HepG2 (cell line): ENCODE measurements at regions not wholly inside any gene's neighbourhood (a gene's known extent, or its start where the extent isn't known, plus 50 kb on each side); places are given as distances from the start of the nearest gene placed in this dataset.

Experiments used
- ASH2L ChIP-seq: fragments of 300-600, 200-600 bp; sonication (generic); IDR thresholded peaks from 2 replicates; pipeline ENCODE4 v1.7.0; 2017; ENCODE audit warnings: low read depth, mild to moderate bottlenecking, moderate library complexity, mixed read lengths, low read length; ENCODE audit not compliant: insufficient read length
- CREBL2 ChIP-seq: sonication (generic); formaldehyde crosslinking; IDR thresholded peaks from 2 replicates; pipeline ENCODE4 v1.8.1; 2023; ENCODE audit warnings: missing genetic modification reagents, mild to moderate bottlenecking, borderline replicate concordance
- EED ChIP-seq: sonication (generic); formaldehyde crosslinking; IDR thresholded peaks from 2 replicates; pipeline ENCODE4 v1.5.0; 2020; ENCODE audit warnings: mild to moderate bottlenecking, missing genetic modification reagents
- HNF1A ChIP-seq, 2 experiments: sonication (generic) in 1 of 2; formaldehyde crosslinking in 1 of 2; IDR thresholded peaks; 2 replicates each; pipeline versions ENCODE4 v1.4.0 to v1.6.1; 2016 to 2020; ENCODE audit warnings: borderline replicate concordance in 1 of 2, low read depth in 1 of 2, mild to moderate bottlenecking in 1 of 2, missing genetic modification reagents in 1 of 2
- ISL2 ChIP-seq: sonication (generic); formaldehyde crosslinking; IDR thresholded peaks from 2 replicates; pipeline ENCODE4 v1.5.0; 2020; ENCODE audit warnings: missing genetic modification reagents
- MATR3 ChIP-seq: sonication (generic); formaldehyde crosslinking; IDR thresholded peaks from 2 replicates; pipeline ENCODE4 v1.4.0; 2020; ENCODE audit warnings: missing genetic modification reagents
- NR3C1 ChIP-seq: sonication (generic); formaldehyde crosslinking; IDR thresholded peaks from 2 replicates; pipeline ENCODE4 v1.4.0; 2020; ENCODE audit warnings: missing genetic modification reagents
- NRL ChIP-seq: sonication (generic); formaldehyde crosslinking; IDR thresholded peaks from 2 replicates; pipeline ENCODE4 v1.5.0; 2020; ENCODE audit warnings: missing genetic modification reagents, mild to moderate bottlenecking, moderate library complexity, borderline replicate concordance
- SOX6 ChIP-seq, 2 experiments: fragments of 450-650 bp in 1 of 2; sonication (generic) in 1 of 2; formaldehyde crosslinking in 1 of 2; IDR thresholded peaks; 2 replicates each; pipeline versions ENCODE4 v1.4.0 to v1.6.1; 2017 to 2020; ENCODE audit warnings: antibody characterized with exemption in 1 of 2, mild to moderate bottlenecking in 1 of 2, missing genetic modification reagents in 1 of 2
- ZBTB20 ChIP-seq: sonication (generic); formaldehyde crosslinking; IDR thresholded peaks from 2 replicates; pipeline ENCODE4 v1.8.1; 2023; ENCODE audit warnings: missing genetic modification reagents, low read depth, mild to moderate bottlenecking, borderline replicate concordance
- ZFYVE20 ChIP-seq: sonication (generic); formaldehyde crosslinking; IDR thresholded peaks from 2 replicates; pipeline ENCODE4 v1.8.0; 2023; ENCODE audit warnings: low read depth, mild to moderate bottlenecking, moderate library complexity, missing genetic modification reagents, borderline replicate concordance
- ZNF224 ChIP-seq: sonication (generic); formaldehyde crosslinking; IDR thresholded peaks from 2 replicates; pipeline ENCODE4 v1.5.0; 2020; ENCODE audit warnings: mild to moderate bottlenecking, missing genetic modification reagents
- ZNF326 ChIP-seq: sonication (generic); formaldehyde crosslinking; IDR thresholded peaks from 2 replicates; pipeline ENCODE4 v1.4.0; 2020; ENCODE audit warnings: missing genetic modification reagents, borderline replicate concordance
- ZNF460 ChIP-seq: sonication (generic); formaldehyde crosslinking; IDR thresholded peaks from 2 replicates; pipeline ENCODE4 v1.5.1; 2020; ENCODE audit warnings: missing genetic modification reagents, mild to moderate bottlenecking, borderline replicate concordance
- ZNF891 ChIP-seq: sonication (generic); formaldehyde crosslinking; IDR thresholded peaks from 2 replicates; pipeline ENCODE4 v1.5.0; 2020; ENCODE audit warnings: mild to moderate bottlenecking, missing genetic modification reagents
- ZSCAN20 ChIP-seq: sonication (generic); formaldehyde crosslinking; IDR thresholded peaks from 2 replicates; pipeline ENCODE4 v1.4.0; 2020; ENCODE audit warnings: missing genetic modification reagents, mild to moderate bottlenecking, borderline replicate concordance
- ZSCAN21 ChIP-seq: sonication (generic); formaldehyde crosslinking; IDR thresholded peaks from 2 replicates; pipeline ENCODE4 v1.8.0; 2022; ENCODE audit warnings: mild to moderate bottlenecking, missing genetic modification reagents, moderate library complexity, borderline replicate concordance
- TF ChIP-seq, protein P1 (sequence below): IDR thresholded peaks from 2 replicates; pipeline ENCODE4 v1.6.1; 2016; ENCODE audit warnings: missing compliant biosample characterization, missing genetic modification reagents, borderline replicate concordance
- TF ChIP-seq, protein P2 (sequence below): IDR thresholded peaks from 2 replicates; pipeline ENCODE4 v1.6.1; 2016; ENCODE audit warnings: low read depth, borderline replicate concordance
- TF ChIP-seq, protein P3 (sequence below): sonication (generic); formaldehyde crosslinking; IDR thresholded peaks from 2 replicates; pipeline ENCODE4 v1.4.0; 2020; ENCODE audit warnings: mild to moderate bottlenecking, missing genetic modification reagents

DNA sequence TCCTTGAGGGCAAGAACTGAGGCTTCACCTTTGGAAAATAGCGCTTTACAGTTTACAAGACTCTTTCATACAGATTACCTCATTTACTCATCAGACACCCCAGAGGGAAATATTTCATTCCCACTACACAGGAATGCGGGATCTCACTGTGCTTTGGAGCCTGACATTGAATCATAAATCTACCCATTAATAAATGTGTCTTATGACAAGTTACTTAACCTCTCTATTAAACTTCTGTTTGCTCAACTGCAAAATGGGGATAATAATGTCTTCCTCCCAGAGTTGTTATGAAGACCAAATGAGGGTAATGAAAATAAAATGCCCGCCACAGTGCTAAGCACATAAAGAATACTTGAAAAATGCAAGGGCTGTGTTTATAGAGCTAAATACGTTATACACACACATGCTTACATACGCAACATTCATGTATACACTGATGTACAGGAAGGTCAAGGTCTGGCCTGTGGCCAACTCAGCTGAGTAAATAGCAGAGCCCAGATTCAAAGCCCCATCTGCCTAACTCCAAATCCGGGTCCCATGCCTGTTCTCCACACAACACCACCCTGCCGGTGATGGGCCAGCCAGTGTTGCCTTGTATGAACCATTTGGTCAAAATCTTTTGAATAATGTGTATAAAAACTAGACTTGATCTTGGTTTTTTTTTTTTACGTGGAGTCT lies 56.6 kb upstream of the CALM2 start (continued):
- TF ChIP-seq, protein P1, sequence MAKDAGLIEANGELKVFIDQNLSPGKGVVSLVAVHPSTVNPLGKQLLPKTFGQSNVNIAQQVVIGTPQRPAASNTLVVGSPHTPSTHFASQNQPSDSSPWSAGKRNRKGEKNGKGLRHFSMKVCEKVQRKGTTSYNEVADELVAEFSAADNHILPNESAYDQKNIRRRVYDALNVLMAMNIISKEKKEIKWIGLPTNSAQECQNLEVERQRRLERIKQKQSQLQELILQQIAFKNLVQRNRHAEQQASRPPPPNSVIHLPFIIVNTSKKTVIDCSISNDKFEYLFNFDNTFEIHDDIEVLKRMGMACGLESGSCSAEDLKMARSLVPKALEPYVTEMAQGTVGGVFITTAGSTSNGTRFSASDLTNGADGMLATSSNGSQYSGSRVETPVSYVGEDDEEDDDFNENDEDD (CRISPR knock-in tag): no peak
- no peak for TF ChIP-seq CREBL2
- no peak for TF ChIP-seq SOX6 (IDR thresholded peaks at IDR 0.05)
- TF ChIP-seq SOX6 (CRISPR knock-in tag; IDR thresholded peaks at IDR 0.05): peak; percentile 62; the same call in 1 of the 2 replicates
- TF ChIP-seq ZNF326 (CRISPR knock-in tag): no peak
- no peak for TF ChIP-seq EED (CRISPR knock-in tag)
- no peak for TF ChIP-seq ZNF460 (CRISPR knock-in tag)
- TF ChIP-seq ZFYVE20 (CRISPR knock-in tag): no peak
- no peak for TF ChIP-seq NRL (CRISPR knock-in tag)
- TF ChIP-seq, protein P2, sequence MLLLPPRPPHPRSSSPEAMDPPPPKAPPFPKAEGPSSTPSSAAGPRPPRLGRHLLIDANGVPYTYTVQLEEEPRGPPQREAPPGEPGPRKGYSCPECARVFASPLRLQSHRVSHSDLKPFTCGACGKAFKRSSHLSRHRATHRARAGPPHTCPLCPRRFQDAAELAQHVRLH (CRISPR knock-in tag): no peak
- no peak for TF ChIP-seq ZSCAN21
- TF ChIP-seq HNF1A (IDR thresholded peaks at IDR 0.05; ENCODE audit: low read depth): no peak
- TF ChIP-seq HNF1A (CRISPR knock-in tag; IDR thresholded peaks at IDR 0.05; ENCODE audit: borderline replicate concordance): no peak; the same call in 1 of the 2 replicates
- TF ChIP-seq ZNF224 (CRISPR knock-in tag): no peak
- TF ChIP-seq, protein P3, sequence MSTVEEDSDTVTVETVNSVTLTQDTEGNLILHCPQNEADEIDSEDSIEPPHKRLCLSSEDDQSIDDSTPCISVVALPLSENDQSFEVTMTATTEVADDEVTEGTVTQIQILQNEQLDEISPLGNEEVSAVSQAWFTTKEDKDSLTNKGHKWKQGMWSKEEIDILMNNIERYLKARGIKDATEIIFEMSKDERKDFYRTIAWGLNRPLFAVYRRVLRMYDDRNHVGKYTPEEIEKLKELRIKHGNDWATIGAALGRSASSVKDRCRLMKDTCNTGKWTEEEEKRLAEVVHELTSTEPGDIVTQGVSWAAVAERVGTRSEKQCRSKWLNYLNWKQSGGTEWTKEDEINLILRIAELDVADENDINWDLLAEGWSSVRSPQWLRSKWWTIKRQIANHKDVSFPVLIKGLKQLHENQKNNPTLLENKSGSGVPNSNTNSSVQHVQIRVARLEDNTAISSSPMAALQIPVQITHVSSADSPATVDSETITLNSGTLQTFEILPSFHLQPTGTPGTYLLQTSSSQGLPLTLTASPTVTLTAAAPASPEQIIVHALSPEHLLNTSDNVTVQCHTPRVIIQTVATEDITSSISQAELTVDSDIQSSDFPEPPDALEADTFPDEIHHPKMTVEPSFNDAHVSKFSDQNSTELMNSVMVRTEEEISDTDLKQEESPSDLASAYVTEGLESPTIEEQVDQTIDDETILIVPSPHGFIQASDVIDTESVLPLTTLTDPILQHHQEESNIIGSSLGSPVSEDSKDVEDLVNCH: no peak
- no peak for TF ChIP-seq ISL2 (CRISPR knock-in tag)
- no peak for TF ChIP-seq NR3C1 (CRISPR knock-in tag)
- TF ChIP-seq ZNF891 (CRISPR knock-in tag): no peak
- TF ChIP-seq ZSCAN20: no peak
- TF ChIP-seq ASH2L: no peak
- TF ChIP-seq ZBTB20: peak; percentile 82; the same call in 1 of the 2 replicates
- no peak for TF ChIP-seq MATR3 (CRISPR knock-in tag)
